WTC11 (cell line): ENCODE measurements at regions not wholly inside any gene's neighbourhood (a gene's known extent, or its start where the extent isn't known, plus 50 kb on each side); places are given as distances from the start of the nearest gene placed in this dataset.

Experiments used
- ATAC-seq: fragments of 200-7000 bp; cut with Tn5 transposase; 2 replicates; pipeline ENCODE4 v1.10.0; 2021; ENCODE audit warnings: mild to moderate bottlenecking, moderate library complexity
- CTCF ChIA-PET: fragments of 300-600 bp; sonication (Branson Sonifier 250); formaldehyde crosslinking; loops from one replicate; lab custom pipeline; 2021; ENCODE audit warnings: antibody characterized with exemption; lab: Charles Lee
- POLR2A ChIA-PET: fragments of 350-600 bp; sonication (Branson Sonifier 250); formaldehyde crosslinking; loops from one replicate; lab custom pipeline; 2021; ENCODE audit warnings: antibody characterized with exemption; lab: Charles Lee
- DNase-seq: peaks from one replicate; pipeline ENCODE4 v3.0.0; 2021; ENCODE audit warnings: low spot score
- H3K27ac Mint-ChIP-seq: 2 replicates; pipeline ENCODE4 v1.8.0; 2021; ENCODE audit warnings: mixed read lengths
- H3K27me3 Mint-ChIP-seq: 2 replicates; pipeline ENCODE4 v1.8.0; 2021; ENCODE audit warnings: low read depth, mild to moderate bottlenecking, moderate library complexity, mixed read lengths
- H3K36me3 Mint-ChIP-seq: 2 replicates; pipeline ENCODE4 v1.8.0; 2021; ENCODE audit warnings: mixed read lengths
- H3K4me1 Mint-ChIP-seq: 2 replicates; pipeline ENCODE4 v1.8.0; 2022; ENCODE audit warnings: mixed read lengths
- H3K4me3 Mint-ChIP-seq: 2 replicates; pipeline ENCODE4 v1.8.0; 2021; ENCODE audit warnings: mild to moderate bottlenecking, moderate library complexity, mixed read lengths
- H3K9me3 Mint-ChIP-seq: 2 replicates; pipeline ENCODE4 v1.8.0; 2021; ENCODE audit warnings: mixed read lengths
- CDX4 ChIP-seq: fragments of 250-450 bp; sonication (Bioruptor Pico); IDR thresholded peaks from 2 replicates; pipeline ENCODE4 v1.9.0; 2021; ENCODE audit warnings: moderate library complexity, mild to moderate bottlenecking, inconsistent platforms, borderline replicate concordance
- ERG ChIP-seq: fragments of 250-450 bp; sonication (Bioruptor Pico); IDR thresholded peaks from 2 replicates; pipeline ENCODE4 v1.8.0; 2021; ENCODE audit warnings: mild to moderate bottlenecking
- FOXJ3 ChIP-seq: sonication (generic); formaldehyde crosslinking; IDR thresholded peaks from 2 replicates; pipeline ENCODE4 v1.9.0; 2021; ENCODE audit warnings: missing genetic modification reagents, mild to moderate bottlenecking, borderline replicate concordance
- GRHL2 ChIP-seq: fragments of 250-450 bp; sonication (Bioruptor Pico); IDR thresholded peaks from 2 replicates; pipeline ENCODE4 v1.8.0; 2022; ENCODE audit warnings: mild to moderate bottlenecking, moderate library complexity; ENCODE audit not compliant: insufficient replicate concordance, severe bottlenecking
- HMGA2 ChIP-seq: fragments of 250-450 bp; sonication (Bioruptor Pico); IDR thresholded peaks from 2 replicates; pipeline ENCODE4 v1.4.0; 2021; ENCODE audit warnings: mild to moderate bottlenecking, moderate library complexity
- IRF1 ChIP-seq: sonication (generic); formaldehyde crosslinking; IDR thresholded peaks from 2 replicates; pipeline ENCODE4 v1.8.0; 2023; ENCODE audit warnings: missing genetic modification reagents
- JUN ChIP-seq: sonication (generic); formaldehyde crosslinking; IDR thresholded peaks from 2 replicates; pipeline ENCODE4 v1.8.0; 2023; ENCODE audit warnings: mild to moderate bottlenecking, missing genetic modification reagents
- RELA ChIP-seq: sonication (generic); formaldehyde crosslinking; IDR thresholded peaks from 2 replicates; pipeline ENCODE4 v1.8.1; 2022; ENCODE audit warnings: missing genetic modification reagents, mild to moderate bottlenecking, borderline replicate concordance
- SMAD3 ChIP-seq: sonication (generic); formaldehyde crosslinking; IDR thresholded peaks from 2 replicates; pipeline ENCODE4 v1.8.0; 2022; ENCODE audit warnings: missing genetic modification reagents, mild to moderate bottlenecking, borderline replicate concordance
- USF2 ChIP-seq: sonication (generic); formaldehyde crosslinking; IDR thresholded peaks from 2 replicates; pipeline ENCODE4 v1.8.1; 2023; ENCODE audit warnings: mild to moderate bottlenecking, missing genetic modification reagents, moderate library complexity
- ZBTB43 ChIP-seq: sonication (generic); formaldehyde crosslinking; IDR thresholded peaks from 2 replicates; pipeline ENCODE4 v1.8.1; 2023; ENCODE audit warnings: mild to moderate bottlenecking, missing genetic modification reagents
- ZMAT4 ChIP-seq: fragments of 250-450 bp; sonication (Bioruptor Pico); IDR thresholded peaks from 2 replicates; pipeline ENCODE4 v1.9.0; 2021; ENCODE audit warnings: mild to moderate bottlenecking
- ZNF281 ChIP-seq: sonication (generic); formaldehyde crosslinking; IDR thresholded peaks from 2 replicates; pipeline ENCODE4 v1.8.0; 2023; ENCODE audit warnings: mild to moderate bottlenecking, missing genetic modification reagents
- ZNF317 ChIP-seq: sonication (generic); formaldehyde crosslinking; IDR thresholded peaks from 2 replicates; pipeline ENCODE4 v1.8.1; 2023; ENCODE audit warnings: low read depth, mild to moderate bottlenecking, moderate library complexity, missing genetic modification reagents, borderline replicate concordance
- ZNF416 ChIP-seq: fragments of 250-450 bp; sonication (Bioruptor Pico); IDR thresholded peaks from 2 replicates; pipeline ENCODE4 v1.9.0; 2021; ENCODE audit warnings: mild to moderate bottlenecking, inconsistent platforms
- ZNF532 ChIP-seq: fragments of 250-450 bp; sonication (Bioruptor Pico); IDR thresholded peaks from 2 replicates; pipeline ENCODE4 v1.9.0; 2021; ENCODE audit warnings: mild to moderate bottlenecking, borderline replicate concordance

GRCh38 chr7:33721895-33722294, 183.4 kb upstream of the BMPER start (continued):
- TF ChIP-seq ZNF281 (CRISPR knock-in tag) = no peak
- TF ChIP-seq ZNF532 (CRISPR knock-in tag) = no peak
- no peak for TF ChIP-seq SMAD3
- TF ChIP-seq USF2 (CRISPR knock-in tag) = no peak
- TF ChIP-seq IRF1 = no peak
- TF ChIP-seq FOXJ3 (CRISPR knock-in tag) = no peak
- TF ChIP-seq ZNF416 (CRISPR knock-in tag) = no peak
- no peak for TF ChIP-seq ZNF317 (CRISPR knock-in tag)
- TF ChIP-seq ZBTB43 (CRISPR knock-in tag) = no peak
- no peak for TF ChIP-seq GRHL2
- TF ChIP-seq JUN (CRISPR knock-in tag) = no peak

- H3K27ac Mint-ChIP-seq = no peak overlapping the region
- H3K9me3 Mint-ChIP-seq = no peaks in the 10 kb centered on the region
- H3K27me3 Mint-ChIP-seq = no peaks in the 10 kb centered on the region
- ChIA-PET CTCF (interaction anchor here (0.6 to 1.2 kb wide), 2 partner anchors 35 to 187 kb away, joined by 3 read pairs; no protein-coding TSS in a partner anchor), POLR2A (no interaction called here)
- DNase-seq = no peak
- no peaks in the 10 kb centered on the region for H3K36me3 Mint-ChIP-seq
- ATAC-seq = peak; percentile 25
- H3K4me3 Mint-ChIP-seq = no peak overlapping the region
- H3K4me1 Mint-ChIP-seq = peaks cover 20% of the 10 kb centered on the region
- no peak for TF ChIP-seq CDX4 (CRISPR knock-in tag)
- TF ChIP-seq HMGA2 (CRISPR knock-in tag) = no peak
- TF ChIP-seq RELA (CRISPR knock-in tag) = no peak
- no peak for TF ChIP-seq ERG (CRISPR knock-in tag)
- TF ChIP-seq ZMAT4 (CRISPR knock-in tag) = no peak
These were observed 182.8 kb upstream of the BMPER start for GRCh38 chr7:33722383-33723101.
